ENCODE measurements at regions not wholly inside any gene's neighbourhood (a gene's known extent, or its start where the extent isn't known, plus 50 kb on each side); places are given as distances from the start of the nearest gene placed in this dataset.

- intact Hi-C loops (cut with DNase I; ENCODE audit: low total_unique reads): no loop called here
- H3K9me3 ChIP-seq: no peaks in the 10 kb centered on the region
- H3K4me3 ChIP-seq: no peak overlapping the region
- H3K4me1 ChIP-seq: no peaks in the 10 kb centered on the region
- no peak for DNase-seq
- TF ChIP-seq CTCF (IDR thresholded peaks at IDR 0.05): no peak
- no peak overlapping the region for H3K27ac ChIP-seq
- no peaks in the 10 kb centered on the region for H3K36me3 ChIP-seq
- H3K27me3 ChIP-seq: no peaks in the 10 kb centered on the region
Measured at GRCh38 chr3:65096110-65096745, 408.4 kb upstream of the ADAMTS9 start.

DNA sequence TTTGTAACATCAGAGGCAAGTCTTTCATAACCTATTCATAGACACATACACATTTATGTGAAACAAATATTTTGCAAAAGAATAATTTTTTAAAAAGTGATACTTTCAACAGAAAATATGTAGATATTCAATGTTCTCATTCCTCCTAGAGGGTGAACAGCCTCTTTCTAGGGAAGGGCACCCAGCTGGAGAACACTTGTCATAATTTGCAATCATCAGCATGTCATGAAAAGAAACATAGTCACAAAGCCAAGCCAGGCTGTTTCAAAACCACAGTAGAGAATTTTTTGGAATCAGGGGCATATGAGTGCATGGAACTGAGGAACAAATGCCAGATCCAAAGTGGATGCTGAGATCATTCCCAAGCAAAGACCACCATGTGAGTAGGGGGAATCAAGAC, 406.9 kb upstream of the ADAMTS9 start:
- Histone ChIP-seq H3K27me3 (no peaks in the 10 kb centered on the region), H3K9me3 (no peaks in the 10 kb centered on the region), H3K27ac (no peak overlapping the region), H3K4me3 (no peak overlapping the region), H3K36me3 (no peaks in the 10 kb centered on the region), H3K4me1 (no peaks in the 10 kb centered on the region)
- no peak for DNase-seq
- no peak for TF ChIP-seq CTCF (IDR thresholded peaks at IDR 0.05)
- intact Hi-C loops (cut with DNase I; ENCODE audit: low total_unique reads): no loop called here

DNA sequence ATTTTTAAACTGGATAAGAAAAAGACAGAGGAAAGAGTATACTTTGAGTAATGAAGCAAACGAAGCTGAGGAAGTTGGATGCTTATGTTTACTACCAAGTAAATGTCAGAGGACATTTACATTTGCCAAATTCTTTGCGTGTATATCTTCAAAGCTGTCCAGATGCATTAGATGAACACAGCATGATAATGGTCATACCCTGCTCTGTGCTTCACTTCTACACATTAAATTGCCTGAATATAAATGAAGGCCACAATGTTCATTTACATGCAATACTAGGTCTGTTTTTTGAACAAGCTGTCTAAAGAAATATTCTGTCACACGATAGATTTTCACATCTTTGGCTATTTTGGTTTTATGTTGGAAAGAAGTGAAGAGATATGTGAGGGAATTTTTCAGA, 405.8 kb upstream of the ADAMTS9 start:
- DNase-seq: no peak
- no peaks in the 10 kb centered on the region for H3K4me1 ChIP-seq
- no peaks in the 10 kb centered on the region for H3K36me3 ChIP-seq
- no peak overlapping the region for H3K4me3 ChIP-seq
- intact Hi-C loops (cut with DNase I; ENCODE audit: low total_unique reads): no loop called here
- no peak overlapping the region for H3K27ac ChIP-seq
- H3K9me3 ChIP-seq: no peaks in the 10 kb centered on the region
- H3K27me3 ChIP-seq: no peaks in the 10 kb centered on the region
- TF ChIP-seq CTCF (IDR thresholded peaks at IDR 0.05): no peak

- DNase-seq: no peak
- intact Hi-C loops (cut with DNase I; ENCODE audit: low total_unique reads): no loop called here
Measured at GRCh38 chr3:65091565-65091964, 403.8 kb upstream of the ADAMTS9 start.

GRCh38 chr3:65083240-65083639, 395.4 kb upstream of the ADAMTS9 start:
- H3K4me3 ChIP-seq: no peak overlapping the region
- H3K27ac ChIP-seq: no peak overlapping the region
- no peaks in the 10 kb centered on the region for H3K9me3 ChIP-seq
- no peak for DNase-seq
- TF ChIP-seq CTCF (IDR thresholded peaks at IDR 0.05): no peak
- H3K4me1 ChIP-seq: no peaks in the 10 kb centered on the region
- intact Hi-C loops (cut with DNase I; ENCODE audit: low total_unique reads): no loop called here
- no peaks in the 10 kb centered on the region for H3K36me3 ChIP-seq
- no peaks in the 10 kb centered on the region for H3K27me3 ChIP-seq

More at GRCh38 chr3:65091565-65091964, 403.8 kb upstream of the ADAMTS9 start:
- H3K36me3 ChIP-seq: no peaks in the 10 kb centered on the region
- H3K4me3 ChIP-seq: no peak overlapping the region
- no peaks in the 10 kb centered on the region for H3K9me3 ChIP-seq
- H3K27me3 ChIP-seq: no peaks in the 10 kb centered on the region
- no peaks in the 10 kb centered on the region for H3K4me1 ChIP-seq
- no peak overlapping the region for H3K27ac ChIP-seq
- TF ChIP-seq CTCF (IDR thresholded peaks at IDR 0.05): no peak

DNA sequence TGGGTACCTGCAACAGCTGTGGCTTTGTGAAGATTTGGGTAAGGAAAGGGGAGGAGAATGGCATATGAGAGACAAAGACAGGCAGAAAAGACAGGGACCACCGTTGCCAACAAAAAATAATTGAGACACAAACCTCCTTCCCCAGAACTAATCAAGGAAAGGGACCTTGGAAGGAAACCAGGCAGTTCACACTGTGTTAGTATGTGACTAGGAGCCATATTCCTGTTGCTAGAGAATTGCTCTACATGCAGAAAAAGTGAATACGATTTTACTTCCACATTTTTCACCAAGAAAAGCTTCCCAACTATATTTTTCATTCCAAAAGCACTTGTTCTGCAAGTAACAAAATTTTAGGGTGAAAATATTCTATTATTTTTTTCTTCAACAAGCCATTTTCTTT, 393.7 kb upstream of the ADAMTS9 start:
- no peak for TF ChIP-seq CTCF (IDR thresholded peaks at IDR 0.05)
- Histone ChIP-seq H3K27me3 (no peaks in the 10 kb centered on the region), H3K4me3 (no peak overlapping the region), H3K4me1 (no peaks in the 10 kb centered on the region), H3K9me3 (no peaks in the 10 kb centered on the region), H3K36me3 (no peaks in the 10 kb centered on the region), H3K27ac (no peak overlapping the region)
- no peak for DNase-seq
- intact Hi-C loops (cut with DNase I; ENCODE audit: low total_unique reads): no loop called here

Measured in tibial artery (tissue), 4 donors.